ENCODE measurements at regions not wholly inside any gene's neighbourhood (a gene's known extent, or its start where the extent isn't known, plus 50 kb on each side); places are given as distances from the start of the nearest gene placed in this dataset.

DNA sequence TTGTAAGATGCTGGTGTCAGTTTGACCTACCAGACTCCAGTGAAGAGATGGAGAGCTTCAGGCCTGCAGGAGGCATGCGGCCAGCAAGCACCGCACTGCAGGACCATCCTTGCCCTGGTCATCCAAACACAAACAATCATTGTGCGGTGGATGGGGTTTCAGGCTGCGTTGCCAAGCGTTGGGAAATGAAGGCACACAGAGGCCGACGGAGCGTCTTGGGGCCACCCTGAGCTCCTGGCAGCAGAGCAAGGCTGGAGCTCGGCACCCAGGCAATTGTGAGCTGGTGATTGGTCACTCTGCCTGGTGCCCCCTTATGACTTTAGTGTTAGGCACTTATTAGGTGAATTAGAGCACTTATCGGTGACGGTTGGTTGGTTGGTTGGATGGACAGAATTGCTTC lies 222.6 kb upstream of the RGMA start (continued):
- TF ChIP-seq EZH2 (IDR thresholded peaks at IDR 0.05) = no peak
- TF ChIP-seq ZNF274 (IDR thresholded peaks at IDR 0.05; ENCODE audit: low read depth, low read length) = no peak
- TF ChIP-seq, protein P1, sequence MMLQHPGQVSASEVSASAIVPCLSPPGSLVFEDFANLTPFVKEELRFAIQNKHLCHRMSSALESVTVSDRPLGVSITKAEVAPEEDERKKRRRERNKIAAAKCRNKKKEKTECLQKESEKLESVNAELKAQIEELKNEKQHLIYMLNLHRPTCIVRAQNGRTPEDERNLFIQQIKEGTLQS (IDR thresholded peaks at IDR 0.05) = no peak

DNA sequence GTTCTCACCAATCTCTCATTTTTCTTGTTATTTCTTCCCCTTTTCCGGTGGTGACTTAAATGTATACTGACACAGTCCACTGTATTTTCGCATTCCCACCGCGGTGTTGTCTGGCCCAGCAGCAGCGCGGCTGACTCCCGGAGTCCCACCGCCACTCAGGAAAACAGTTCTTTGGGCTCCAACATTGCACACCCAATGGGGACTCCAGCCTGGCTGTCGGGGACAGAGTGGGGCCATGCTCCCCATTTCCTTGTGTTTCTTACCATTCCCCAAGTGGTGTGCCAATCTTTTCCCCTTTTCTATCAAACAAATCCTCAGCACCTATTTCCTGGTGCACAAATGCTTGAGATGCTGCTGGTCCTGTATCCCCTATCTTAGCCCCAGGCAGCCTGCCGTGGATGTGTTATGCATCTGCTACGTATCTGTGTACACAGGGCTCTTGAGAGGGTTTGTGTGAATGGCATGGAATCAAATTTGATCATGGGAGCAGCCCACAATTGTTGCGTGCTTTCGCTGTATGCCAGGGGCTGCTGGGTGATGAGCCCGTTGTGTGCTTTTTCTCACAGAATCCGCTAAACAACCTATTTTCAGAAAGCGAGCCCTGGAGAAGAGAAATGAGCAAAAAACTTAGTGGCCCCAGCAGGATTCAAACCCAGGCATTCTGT lies 219.1 kb upstream of the RGMA start:
- H3K9ac ChIP-seq (ENCODE audit: low read length) = no peak overlapping the region
- DNase-seq (ENCODE audit: low read depth, low spot score) (no peak), ATAC-seq (no peak)
- no peaks in the 10 kb centered on the region for H3K9me3 ChIP-seq (ENCODE audit: control insufficient read depth in 1 of 2, insufficient read depth in 1 of 2, low read depth in 1 of 2, low read length in 2 of 2)
- no peak overlapping the region for H3K27ac ChIP-seq (ENCODE audit: low read depth, low read length)
- H3K4me1 ChIP-seq (ENCODE audit: control insufficient read depth in 1 of 2, insufficient read depth in 2 of 2, low read length in 2 of 2) = no peaks in the 10 kb centered on the region
- no peaks in the 10 kb centered on the region for H4K20me1 ChIP-seq (ENCODE audit: insufficient read depth)
- H2AFZ ChIP-seq (ENCODE audit: low read depth, low read length, poor library complexity, severe bottlenecking) = no peak overlapping the region
- no peaks in the 10 kb centered on the region for H3K79me2 ChIP-seq (ENCODE audit: insufficient read depth, low read length)
- no peaks in the 10 kb centered on the region for H3K27me3 ChIP-seq (ENCODE audit: insufficient read depth, low read length)
- no peak overlapping the region for H3K4me3 ChIP-seq (replicated peaks in 1 of 2; ENCODE audit: low read depth in 1 of 2, low read length in 2 of 2)
- no peaks in the 10 kb centered on the region for H3K9me2 ChIP-seq (ENCODE audit: insufficient read depth)
- BruUV-seq (replicated peaks) = no TSS peak
- RAD21 ChIA-PET (ENCODE audit: low non-redundant PET in 1 of 2, low total read pairs in 2 of 2, uncharacterized antibody in 2 of 2, unreplicated experiment in 2 of 2) = no interaction called here
- intact Hi-C loops (cut with micrococcal nuclease) = no loop called here
- no peak overlapping the region for H3K4me2 ChIP-seq (ENCODE audit: low read length)
- no peak for TF ChIP-seq SIN3A (IDR thresholded peaks at IDR 0.05; ENCODE audit: low read depth)
- TF ChIP-seq, protein P2, sequence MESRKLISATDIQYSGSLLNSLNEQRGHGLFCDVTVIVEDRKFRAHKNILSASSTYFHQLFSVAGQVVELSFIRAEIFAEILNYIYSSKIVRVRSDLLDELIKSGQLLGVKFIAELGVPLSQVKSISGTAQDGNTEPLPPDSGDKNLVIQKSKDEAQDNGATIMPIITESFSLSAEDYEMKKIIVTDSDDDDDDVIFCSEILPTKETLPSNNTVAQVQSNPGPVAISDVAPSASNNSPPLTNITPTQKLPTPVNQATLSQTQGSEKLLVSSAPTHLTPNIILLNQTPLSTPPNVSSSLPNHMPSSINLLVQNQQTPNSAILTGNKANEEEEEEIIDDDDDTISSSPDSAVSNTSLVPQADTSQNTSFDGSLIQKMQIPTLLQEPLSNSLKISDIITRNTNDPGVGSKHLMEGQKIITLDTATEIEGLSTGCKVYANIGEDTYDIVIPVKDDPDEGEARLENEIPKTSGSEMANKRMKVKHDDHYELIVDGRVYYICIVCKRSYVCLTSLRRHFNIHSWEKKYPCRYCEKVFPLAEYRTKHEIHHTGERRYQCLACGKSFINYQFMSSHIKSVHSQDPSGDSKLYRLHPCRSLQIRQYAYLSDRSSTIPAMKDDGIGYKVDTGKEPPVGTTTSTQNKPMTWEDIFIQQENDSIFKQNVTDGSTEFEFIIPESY (IDR thresholded peaks at IDR 0.05; ENCODE audit: extremely low read depth, insufficient replicate concordance, low read length) = no peak
- TF ChIP-seq CEBPB (IDR thresholded peaks at IDR 0.05; ENCODE audit: low read depth) = no peak
- no peak for TF ChIP-seq FOSL1 (IDR thresholded peaks at IDR 0.05; ENCODE audit: low read depth)
- no peak for TF ChIP-seq EGR1 (IDR thresholded peaks at IDR 0.05; ENCODE audit: low read depth)
- no peak for TF ChIP-seq EZH2 (IDR thresholded peaks at IDR 0.05)
- TF ChIP-seq YY1 (IDR thresholded peaks at IDR 0.05; ENCODE audit: extremely low read depth, insufficient replicate concordance, low read depth, low read length) = no peak
- TF ChIP-seq, protein P3, sequence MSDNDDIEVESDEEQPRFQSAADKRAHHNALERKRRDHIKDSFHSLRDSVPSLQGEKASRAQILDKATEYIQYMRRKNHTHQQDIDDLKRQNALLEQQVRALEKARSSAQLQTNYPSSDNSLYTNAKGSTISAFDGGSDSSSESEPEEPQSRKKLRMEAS (IDR thresholded peaks at IDR 0.05) = no peak
- TF ChIP-seq EZH2phosphoT487 (IDR thresholded peaks at IDR 0.05; ENCODE audit: borderline replicate concordance) = no peak
- TF ChIP-seq JUND (IDR thresholded peaks at IDR 0.05) = no peak
- TF ChIP-seq ZFX (IDR thresholded peaks at IDR 0.05) = no peak
- no peak for TF ChIP-seq CBX3 (IDR thresholded peaks at IDR 0.05; ENCODE audit: low read depth)
- no peak for TF ChIP-seq SRF (IDR thresholded peaks at IDR 0.05; ENCODE audit: low read depth)
- TF ChIP-seq TCF7L2 (IDR thresholded peaks at IDR 0.05; ENCODE audit: borderline replicate concordance, extremely low read depth, insufficient read depth, insufficient read length) = no peak
- no peak for TF ChIP-seq ZNF274 (IDR thresholded peaks at IDR 0.05; ENCODE audit: low read depth, low read length)
- TF ChIP-seq, protein P4, sequence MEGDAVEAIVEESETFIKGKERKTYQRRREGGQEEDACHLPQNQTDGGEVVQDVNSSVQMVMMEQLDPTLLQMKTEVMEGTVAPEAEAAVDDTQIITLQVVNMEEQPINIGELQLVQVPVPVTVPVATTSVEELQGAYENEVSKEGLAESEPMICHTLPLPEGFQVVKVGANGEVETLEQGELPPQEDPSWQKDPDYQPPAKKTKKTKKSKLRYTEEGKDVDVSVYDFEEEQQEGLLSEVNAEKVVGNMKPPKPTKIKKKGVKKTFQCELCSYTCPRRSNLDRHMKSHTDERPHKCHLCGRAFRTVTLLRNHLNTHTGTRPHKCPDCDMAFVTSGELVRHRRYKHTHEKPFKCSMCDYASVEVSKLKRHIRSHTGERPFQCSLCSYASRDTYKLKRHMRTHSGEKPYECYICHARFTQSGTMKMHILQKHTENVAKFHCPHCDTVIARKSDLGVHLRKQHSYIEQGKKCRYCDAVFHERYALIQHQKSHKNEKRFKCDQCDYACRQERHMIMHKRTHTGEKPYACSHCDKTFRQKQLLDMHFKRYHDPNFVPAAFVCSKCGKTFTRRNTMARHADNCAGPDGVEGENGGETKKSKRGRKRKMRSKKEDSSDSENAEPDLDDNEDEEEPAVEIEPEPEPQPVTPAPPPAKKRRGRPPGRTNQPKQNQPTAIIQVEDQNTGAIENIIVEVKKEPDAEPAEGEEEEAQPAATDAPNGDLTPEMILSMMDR (IDR thresholded peaks at IDR 0.05 in 2 of 3, conservative IDR thresholded peaks at IDR 0.05 in 1 of 3; ENCODE audit: borderline replicate concordance in 1 of 3, insufficient read depth in 1 of 3, low read depth in 2 of 3, low read length in 2 of 3) = no peak
- TF ChIP-seq ELF1 (IDR thresholded peaks at IDR 0.05; ENCODE audit: borderline replicate concordance, low read depth) = no peak
- CTCF ChIA-PET = no interaction called here
- no peaks in the 10 kb centered on the region for H3K36me3 ChIP-seq (ENCODE audit: control insufficient read depth in 1 of 2, insufficient read depth in 2 of 2, low read length in 2 of 2)
- POLR2A ChIA-PET = no interaction called here
